Liver (tissue), 7 donors: ENCODE measurements at regions not wholly inside any gene's neighbourhood (a gene's known extent, or its start where the extent isn't known, plus 50 kb on each side); places are given as distances from the start of the nearest gene placed in this dataset.

ENCODE experiments used
- DNase-seq: peaks from one replicate; pipeline ENCODE4 v3.0.0-alpha.2; 2017; ENCODE audit warnings: low spot score
- H3K27ac ChIP-seq, 2 donors: one replicate each; pipeline ENCODE4 v1.7.0; 2013; ENCODE audit warnings: inconsistent platforms in 2 of 2, low read length in 2 of 2, control low read depth in 1 of 2, low read depth in 1 of 2, mild to moderate bottlenecking in 1 of 2
- H3K27me3 ChIP-seq, 4 donors: one replicate each; pipeline versions ENCODE4 v1.6.1 to v1.7.0; 2013; ENCODE audit warnings: low read length in 3 of 4, inconsistent platforms in 1 of 4, mild to moderate bottlenecking in 1 of 4, moderate library complexity in 1 of 4; ENCODE audit not compliant: control insufficient read depth in 4 of 4, insufficient read depth in 4 of 4
- H3K36me3 ChIP-seq, 4 donors: one replicate each; pipeline versions ENCODE4 v1.6.1 to v1.7.0; 2013; ENCODE audit warnings: low read length in 3 of 4, mild to moderate bottlenecking in 3 of 4, low read depth in 1 of 4, moderate library complexity in 1 of 4; ENCODE audit not compliant: control insufficient read depth in 4 of 4, insufficient read depth in 3 of 4
- H3K4me1 ChIP-seq, 4 donors: one replicate each; pipeline versions ENCODE4 v1.6.1 to v1.7.0; 2013; ENCODE audit warnings: low read length in 3 of 4, mild to moderate bottlenecking in 3 of 4, moderate library complexity in 1 of 4; ENCODE audit not compliant: control insufficient read depth in 4 of 4, insufficient read depth in 4 of 4
- H3K4me3 ChIP-seq, 3 donors: one replicate each; pipeline versions ENCODE4 v1.6.1 to v1.7.0; 2013; ENCODE audit warnings: low read length in 3 of 3, control low read depth in 1 of 3, low read depth in 1 of 3, mild to moderate bottlenecking in 1 of 3
- H3K9ac ChIP-seq, 2 donors: one replicate each; pipeline ENCODE4 v1.7.0; 2013; ENCODE audit warnings: low read length in 2 of 2, mild to moderate bottlenecking in 2 of 2, moderate library complexity in 2 of 2, control low read depth in 1 of 2, low read depth in 1 of 2
- H3K9me3 ChIP-seq, 4 donors: one replicate each; pipeline versions ENCODE4 v1.6.1 to v1.7.0; 2013; ENCODE audit warnings: low read length in 3 of 4; ENCODE audit not compliant: control insufficient read depth in 4 of 4
- HNF4G ChIP-seq: IDR thresholded peaks from 2 replicates; pipeline ENCODE4 v1.6.1; 2016; ENCODE audit warnings: antibody characterized with exemption
- JUND ChIP-seq, 2 donors: IDR thresholded peaks; 2 replicates each; pipeline ENCODE4 v1.6.1; 2016; ENCODE audit warnings: antibody characterized with exemption in 2 of 2
- MAX ChIP-seq: IDR thresholded peaks from 2 replicates; pipeline ENCODE4 v1.6.1; 2016; ENCODE audit warnings: antibody characterized with exemption
- RAD21 ChIP-seq, 2 donors: IDR thresholded peaks; 2 replicates each; pipeline ENCODE4 v1.6.1; 2016; ENCODE audit warnings: antibody characterized with exemption in 2 of 2, mild to moderate bottlenecking in 2 of 2
- RXRA ChIP-seq, 2 donors: IDR thresholded peaks; 2 replicates each; pipeline ENCODE4 v1.6.1; 2017 to 2018; ENCODE audit warnings: antibody characterized with exemption in 2 of 2, mild to moderate bottlenecking in 1 of 2
- TAF1 ChIP-seq: conservative IDR thresholded peaks from 2 replicates; pipeline ENCODE4 v1.6.1; 2016; ENCODE audit warnings: antibody characterized with exemption, mild to moderate bottlenecking
- YY1 ChIP-seq: IDR thresholded peaks from 2 replicates; pipeline ENCODE4 v1.6.1; 2016; ENCODE audit warnings: antibody characterized with exemption, mild to moderate bottlenecking
- WGBS: extraction: QIAGEN DNeasy Blood & Tissue Kit; methylation state at CpG from one replicate; pipeline ENCODE4 v1.1.7; 2013; 5-methylcytosine and 5-hydroxymethylcytosine counted together
- TF ChIP-seq, protein P1 (sequence below): IDR thresholded peaks from 2 replicates; pipeline ENCODE4 v1.6.1; 2016; ENCODE audit warnings: antibody characterized with exemption, mild to moderate bottlenecking
- donor health status: healthy.
- donor health status: healthy.
- donor health status: healthy.
- donor health status: healthy.

DNA sequence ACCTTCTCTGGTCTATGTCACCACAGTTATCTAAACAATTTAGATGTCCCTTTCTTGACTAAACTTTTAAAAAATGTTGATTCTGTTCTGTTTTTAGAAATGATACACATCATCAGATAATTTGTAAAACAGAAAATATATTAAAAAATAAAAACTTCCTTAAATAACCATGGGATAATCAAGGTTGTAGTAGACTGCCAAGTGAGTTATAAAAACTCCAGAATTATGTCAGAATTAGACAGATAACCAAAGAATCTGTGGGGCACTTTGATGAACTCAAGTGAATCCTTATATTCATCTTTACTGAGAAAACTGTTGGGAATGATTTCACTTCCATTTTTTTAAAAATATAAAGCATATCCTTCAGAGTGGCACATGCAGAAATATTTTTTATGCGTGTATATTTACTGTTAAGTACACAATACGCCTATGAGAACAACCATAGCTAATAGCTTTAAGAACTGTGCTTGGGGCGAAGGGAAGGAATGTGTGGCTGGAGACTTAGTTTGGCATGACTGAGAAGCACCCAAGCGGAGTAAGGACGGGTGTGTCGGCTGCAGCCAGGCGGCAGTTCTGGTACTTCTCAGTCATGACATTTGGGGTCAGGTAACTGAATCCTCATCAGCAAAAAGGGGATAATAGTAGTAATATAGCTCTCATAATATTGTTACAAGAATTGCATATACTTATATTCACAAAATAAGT, 604.7 kb upstream of the CITED2 start:
- Histone ChIP-seq H3K9me3 (no peaks in the 10 kb centered on the region), H3K36me3 (no peaks in the 10 kb centered on the region), H3K27me3 (no peaks in the 10 kb centered on the region), H3K27ac (no peak overlapping the region), H3K4me1 (peaks cover 0 to 2% (median 1%) of the 10 kb centered on the region in 4 donors), H3K4me3 (no peak overlapping the region), H3K9ac (no peak overlapping the region)
- WGBS, result 85% methylated on average over 7 of the region's 7 CpGs
- TF ChIP-seq, protein P1, sequence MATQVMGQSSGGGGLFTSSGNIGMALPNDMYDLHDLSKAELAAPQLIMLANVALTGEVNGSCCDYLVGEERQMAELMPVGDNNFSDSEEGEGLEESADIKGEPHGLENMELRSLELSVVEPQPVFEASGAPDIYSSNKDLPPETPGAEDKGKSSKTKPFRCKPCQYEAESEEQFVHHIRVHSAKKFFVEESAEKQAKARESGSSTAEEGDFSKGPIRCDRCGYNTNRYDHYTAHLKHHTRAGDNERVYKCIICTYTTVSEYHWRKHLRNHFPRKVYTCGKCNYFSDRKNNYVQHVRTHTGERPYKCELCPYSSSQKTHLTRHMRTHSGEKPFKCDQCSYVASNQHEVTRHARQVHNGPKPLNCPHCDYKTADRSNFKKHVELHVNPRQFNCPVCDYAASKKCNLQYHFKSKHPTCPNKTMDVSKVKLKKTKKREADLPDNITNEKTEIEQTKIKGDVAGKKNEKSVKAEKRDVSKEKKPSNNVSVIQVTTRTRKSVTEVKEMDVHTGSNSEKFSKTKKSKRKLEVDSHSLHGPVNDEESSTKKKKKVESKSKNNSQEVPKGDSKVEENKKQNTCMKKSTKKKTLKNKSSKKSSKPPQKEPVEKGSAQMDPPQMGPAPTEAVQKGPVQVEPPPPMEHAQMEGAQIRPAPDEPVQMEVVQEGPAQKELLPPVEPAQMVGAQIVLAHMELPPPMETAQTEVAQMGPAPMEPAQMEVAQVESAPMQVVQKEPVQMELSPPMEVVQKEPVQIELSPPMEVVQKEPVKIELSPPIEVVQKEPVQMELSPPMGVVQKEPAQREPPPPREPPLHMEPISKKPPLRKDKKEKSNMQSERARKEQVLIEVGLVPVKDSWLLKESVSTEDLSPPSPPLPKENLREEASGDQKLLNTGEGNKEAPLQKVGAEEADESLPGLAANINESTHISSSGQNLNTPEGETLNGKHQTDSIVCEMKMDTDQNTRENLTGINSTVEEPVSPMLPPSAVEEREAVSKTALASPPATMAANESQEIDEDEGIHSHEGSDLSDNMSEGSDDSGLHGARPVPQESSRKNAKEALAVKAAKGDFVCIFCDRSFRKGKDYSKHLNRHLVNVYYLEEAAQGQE, result no peak
- peak in 1 of 2 donors; percentile 8 for TF ChIP-seq RAD21 (IDR thresholded peaks at IDR 0.05)
- no peak for DNase-seq

- Histone ChIP-seq H3K4me1 (peaks cover 0 to 2% (median under 1%) of the 10 kb centered on the region in 4 donors), H3K27ac (no peak overlapping the region), H3K4me3 (no peak overlapping the region), H3K9ac (no peak overlapping the region), H3K9me3 (no peaks in the 10 kb centered on the region), H3K27me3 (no peaks in the 10 kb centered on the region), H3K36me3 (no peaks in the 10 kb centered on the region)
- TF ChIP-seq HNF4G (no peak), TAF1 (no peak), YY1 (no peak), JUND (IDR thresholded peaks at IDR 0.05) (peak in 1 of 2 donors; percentile 13), MAX (no peak), RXRA (IDR thresholded peaks at IDR 0.05) (no peak)
- TF ChIP-seq, protein P1, result no peak
- WGBS, result 29% methylated on average over 2 of the region's 2 CpGs
- DNase-seq, result no peak
These were observed 603.5 kb upstream of the CITED2 start for GRCh38 chr6:139977887-139978332.
